Kidney (tissue), 13 donors: ENCODE measurements at regions not wholly inside any gene's neighbourhood (a gene's known extent, or its start where the extent isn't known, plus 50 kb on each side); places are given as distances from the start of the nearest gene placed in this dataset.

Source experiments
- DNase-seq, 5 donors: peaks; one replicate each; pipeline ENCODE4 v3.0.0-alpha.2; 2013 to 2020
- FAIRE-seq: peaks from 2 replicates; lab custom pipeline; 2012; peaks lifted over from hg19 to GRCh38; lab: Jason Lieb, UNC
- H3K27ac ChIP-seq, 2 donors: one replicate each; pipeline ENCODE4 v1.7.0; 2013; ENCODE audit warnings: low read depth in 2 of 2, low read length in 2 of 2, inconsistent platforms in 1 of 2
- H3K27me3 ChIP-seq: one replicate; pipeline ENCODE4 v1.7.1; 2013; ENCODE audit warnings: low read length, inconsistent platforms; ENCODE audit not compliant: control insufficient read depth, insufficient read depth
- H3K36me3 ChIP-seq, 3 donors: one replicate each; pipeline versions ENCODE4 v1.7.0 to v1.7.1; 2013; ENCODE audit warnings: low read length in 3 of 3, control low read depth in 1 of 3, inconsistent platforms in 1 of 3; ENCODE audit not compliant: insufficient read depth in 3 of 3, control insufficient read depth in 2 of 3
- H3K4me1 ChIP-seq, 3 donors: one replicate each; pipeline versions ENCODE4 v1.7.0 to v1.7.1; 2013; ENCODE audit warnings: low read length in 3 of 3, inconsistent platforms in 1 of 3, low read depth in 1 of 3; ENCODE audit not compliant: control insufficient read depth in 2 of 3, insufficient read depth in 2 of 3
- H3K4me3 ChIP-seq, 3 donors: one replicate each; pipeline versions ENCODE4 v1.7.0 to v1.8.1; 2013; ENCODE audit warnings: low read length in 3 of 3, control low read depth in 1 of 3, inconsistent platforms in 1 of 3
- H3K9ac ChIP-seq, 3 donors: one replicate each; pipeline versions ENCODE4 v1.7.0 to v1.7.1; 2013; ENCODE audit warnings: low read length in 3 of 3, control low read depth in 1 of 3, inconsistent platforms in 1 of 3
- H3K9me3 ChIP-seq, 3 donors: one replicate each; pipeline versions ENCODE4 v1.7.0 to v1.7.1; 2013; ENCODE audit warnings: low read length in 3 of 3, control low read depth in 1 of 3, inconsistent platforms in 1 of 3; ENCODE audit not compliant: control insufficient read depth in 2 of 3, insufficient read depth in 1 of 3
- CTCF ChIP-seq: IDR thresholded peaks from 3 replicates; pipeline ENCODE4 v1.5.1; 2012; ENCODE audit warnings: mild to moderate bottlenecking, moderate library complexity, borderline replicate concordance; ENCODE audit not compliant: insufficient read depth; ENCODE audit errors: extremely low read depth
- intact Hi-C: fragments of 100-400 bp; cut with DNase I; formaldehyde crosslinking; loops from one replicate; pipeline ENCODE4 v1.11.1; 2022
- donor health status: control.
- donor health status: control.
- donor health status: control.
- donor health status: control.
- donor health status: control.
- donor health status: DM: yes; HTN: yes; CAD: no.
- donor health status: Normal renal cell carcinoma (clear cell type).

GRCh38 chr13:62444805-62445204, 1029.2 kb upstream of the PCDH20 start:
- no peak for TF ChIP-seq CTCF
- intact Hi-C loops: no loop called here
- no peak overlapping the region for H3K9ac ChIP-seq
- DNase-seq (no peak), FAIRE-seq (no peak)
- no peaks in the 10 kb centered on the region for H3K9me3 ChIP-seq
- no peaks in the 10 kb centered on the region for H3K4me1 ChIP-seq
- H3K27ac ChIP-seq: no peak overlapping the region
- no peak overlapping the region for H3K4me3 ChIP-seq
- no peaks in the 10 kb centered on the region for H3K27me3 ChIP-seq
- H3K36me3 ChIP-seq: no peaks in the 10 kb centered on the region

GRCh38 chr13:62434081-62434480, 1018.4 kb upstream of the PCDH20 start:
- H3K4me3 ChIP-seq: no peak overlapping the region
- H3K27me3 ChIP-seq: no peaks in the 10 kb centered on the region
- H3K9ac ChIP-seq: no peak overlapping the region
- TF ChIP-seq CTCF: no peak
- no peaks in the 10 kb centered on the region for H3K4me1 ChIP-seq
- H3K9me3 ChIP-seq: no peaks in the 10 kb centered on the region
- intact Hi-C loops: no loop called here
- FAIRE-seq (no peak), DNase-seq (no peak)
- no peaks in the 10 kb centered on the region for H3K36me3 ChIP-seq
- H3K27ac ChIP-seq: no peak overlapping the region

GRCh38 chr13:62433660-62434059, 1018.0 kb upstream of the PCDH20 start:
- FAIRE-seq (no peak), DNase-seq (no peak)
- no peaks in the 10 kb centered on the region for H3K4me1 ChIP-seq
- no peak overlapping the region for H3K27ac ChIP-seq
- no peak overlapping the region for H3K9ac ChIP-seq
- H3K36me3 ChIP-seq: no peaks in the 10 kb centered on the region
- intact Hi-C loops: no loop called here
- H3K27me3 ChIP-seq: no peaks in the 10 kb centered on the region
- TF ChIP-seq CTCF: no peak
- no peaks in the 10 kb centered on the region for H3K9me3 ChIP-seq
- H3K4me3 ChIP-seq: no peak overlapping the region

GRCh38 chr13:62432906-62433305, 1017.3 kb upstream of the PCDH20 start:
- DNase-seq (no peak), FAIRE-seq (no peak)
- Histone ChIP-seq H3K4me3 (no peak overlapping the region), H3K27me3 (no peaks in the 10 kb centered on the region), H3K9ac (no peak overlapping the region), H3K4me1 (no peaks in the 10 kb centered on the region), H3K9me3 (no peaks in the 10 kb centered on the region), H3K36me3 (no peaks in the 10 kb centered on the region), H3K27ac (no peak overlapping the region)
- intact Hi-C loops: no loop called here
- no peak for TF ChIP-seq CTCF
